ENCODE measurements at regions not wholly inside any gene's neighbourhood (a gene's known extent, or its start where the extent isn't known, plus 50 kb on each side); places are given as distances from the start of the nearest gene placed in this dataset.
A peak's percentile ranks its signal among the peaks of the same experiment; 100 is the strongest.

- H3K9ac ChIP-seq (ENCODE audit: low read length) = no peak overlapping the region
- peaks cover 11% of the 10 kb centered on the region for H3K4me1 ChIP-seq (ENCODE audit: insufficient read depth, low read length, severe bottlenecking)
- H3K4me2 ChIP-seq (ENCODE audit: low read length) = no peak overlapping the region
- 0 out of 2 replicates have a peak overlapping the region, but pooled peaks have one; percentile 8 for H2AFZ ChIP-seq (ENCODE audit: low read length)
- H3K4me3 ChIP-seq (ENCODE audit: low read depth, low read length, poor library complexity, severe bottlenecking) = no peak overlapping the region
- no peak overlapping the region for H3K27ac ChIP-seq (ENCODE audit: low read depth, low read length, poor library complexity, severe bottlenecking)
- no peaks in the 10 kb centered on the region for H3K79me2 ChIP-seq (ENCODE audit: insufficient read depth, low read length)
- TF ChIP-seq EZH2 (IDR thresholded peaks at IDR 0.05; ENCODE audit: borderline replicate concordance, low read length) (no peak), CTCF (IDR thresholded peaks at IDR 0.05; ENCODE audit: low read length) (no peak)
- H3F3A ChIP-seq (ENCODE audit: insufficient read depth, low read length) = no peaks in the 10 kb centered on the region
- H3K9me3 ChIP-seq (ENCODE audit: low read length) = no peaks in the 10 kb centered on the region
- H3K36me3 ChIP-seq (ENCODE audit: insufficient read depth, low read length) = no peaks in the 10 kb centered on the region
- H4K20me1 ChIP-seq (ENCODE audit: insufficient read depth, low read length) = no peaks in the 10 kb centered on the region
- H3K9me2 ChIP-seq (ENCODE audit: low read depth, low read length) = no peaks in the 10 kb centered on the region
- no peaks in the 10 kb centered on the region for H3K27me3 ChIP-seq (ENCODE audit: insufficient read depth, low read length)
Observed at GRCh38 chr7:112963634-112964033, 123.0 kb downstream of the GPR85 start.

- peak overlapping the region; percentile 4; the same call in 1 of the 2 replicates for H2AFZ ChIP-seq (ENCODE audit: low read length)
- H3K9me3 ChIP-seq (ENCODE audit: low read length) = no peaks in the 10 kb centered on the region
- no peak overlapping the region for H3K27ac ChIP-seq (ENCODE audit: low read depth, low read length, poor library complexity, severe bottlenecking)
- no peaks in the 10 kb centered on the region for H3K79me2 ChIP-seq (ENCODE audit: insufficient read depth, low read length)
- H3K4me1 ChIP-seq (ENCODE audit: insufficient read depth, low read length, severe bottlenecking) = peaks cover 11% of the 10 kb centered on the region
- no peaks in the 10 kb centered on the region for H3K9me2 ChIP-seq (ENCODE audit: low read depth, low read length)
- no peaks in the 10 kb centered on the region for H4K20me1 ChIP-seq (ENCODE audit: insufficient read depth, low read length)
- H3F3A ChIP-seq (ENCODE audit: insufficient read depth, low read length) = no peaks in the 10 kb centered on the region
- TF ChIP-seq EZH2 (IDR thresholded peaks at IDR 0.05; ENCODE audit: borderline replicate concordance, low read length) (no peak), CTCF (IDR thresholded peaks at IDR 0.05; ENCODE audit: low read length) (no peak)
- no peaks in the 10 kb centered on the region for H3K36me3 ChIP-seq (ENCODE audit: insufficient read depth, low read length)
- H3K4me3 ChIP-seq (ENCODE audit: low read depth, low read length, poor library complexity, severe bottlenecking) = no peak overlapping the region
- no peaks in the 10 kb centered on the region for H3K27me3 ChIP-seq (ENCODE audit: insufficient read depth, low read length)
- H3K4me2 ChIP-seq (ENCODE audit: low read length) = no peak overlapping the region
- H3K9ac ChIP-seq (ENCODE audit: low read length) = no peak overlapping the region
Observed at GRCh38 chr7:112962815-112963214, 123.8 kb downstream of the GPR85 start.

- H3K36me3 ChIP-seq (ENCODE audit: insufficient read depth, low read length) = no peaks in the 10 kb centered on the region
- H3K4me1 ChIP-seq (ENCODE audit: insufficient read depth, low read length, severe bottlenecking) = no peaks in the 10 kb centered on the region
- no peak overlapping the region for H3K27ac ChIP-seq (ENCODE audit: low read depth, low read length, poor library complexity, severe bottlenecking)
- H3K9ac ChIP-seq (ENCODE audit: low read length) = no peak overlapping the region
- no peak overlapping the region for H2AFZ ChIP-seq (ENCODE audit: low read length)
- no peaks in the 10 kb centered on the region for H3K79me2 ChIP-seq (ENCODE audit: insufficient read depth, low read length)
- no peaks in the 10 kb centered on the region for H3K9me3 ChIP-seq (ENCODE audit: low read length)
- no peaks in the 10 kb centered on the region for H3K9me2 ChIP-seq (ENCODE audit: low read depth, low read length)
- H3K4me2 ChIP-seq (ENCODE audit: low read length) = no peak overlapping the region
- no peaks in the 10 kb centered on the region for H3F3A ChIP-seq (ENCODE audit: insufficient read depth, low read length)
- no peaks in the 10 kb centered on the region for H3K27me3 ChIP-seq (ENCODE audit: insufficient read depth, low read length)
- no peaks in the 10 kb centered on the region for H4K20me1 ChIP-seq (ENCODE audit: insufficient read depth, low read length)
- no peak overlapping the region for H3K4me3 ChIP-seq (ENCODE audit: low read depth, low read length, poor library complexity, severe bottlenecking)
- TF ChIP-seq CTCF (IDR thresholded peaks at IDR 0.05; ENCODE audit: low read length) (no peak), EZH2 (IDR thresholded peaks at IDR 0.05; ENCODE audit: borderline replicate concordance, low read length) (no peak)
Observed at GRCh38 chr7:112959276-112959675, 127.4 kb downstream of the GPR85 start.

All from OCI-LY1 (cell line).